ENCODE measurements at regions not wholly inside any gene's neighbourhood (a gene's known extent, or its start where the extent isn't known, plus 50 kb on each side); places are given as distances from the start of the nearest gene placed in this dataset.
"Not testable (repeated sequence)": the region's sequence is repeated elsewhere in the genome, so short reads cannot be mapped to it uniquely, and the experiment has no call there.

DNA sequence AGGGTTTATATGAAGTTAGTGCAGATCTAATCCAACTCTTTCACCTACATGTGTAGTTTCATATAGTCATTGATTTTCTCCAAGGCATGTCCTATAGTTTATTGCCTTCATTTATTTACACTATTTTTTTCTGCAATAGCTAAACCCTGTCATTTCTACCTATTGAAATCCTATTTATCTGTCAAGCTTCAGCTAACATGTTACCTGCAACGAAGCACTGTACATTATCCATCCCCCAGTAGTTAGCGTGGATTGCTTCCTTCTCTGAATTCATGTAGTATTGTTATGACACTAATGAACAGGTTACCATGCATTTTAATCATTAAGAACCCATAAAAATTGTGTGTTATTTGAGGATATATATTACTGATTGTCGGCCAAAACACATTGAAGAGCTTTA lies 742.9 kb upstream of the PCDH20 start:
- no peak for DNase-seq

DNA sequence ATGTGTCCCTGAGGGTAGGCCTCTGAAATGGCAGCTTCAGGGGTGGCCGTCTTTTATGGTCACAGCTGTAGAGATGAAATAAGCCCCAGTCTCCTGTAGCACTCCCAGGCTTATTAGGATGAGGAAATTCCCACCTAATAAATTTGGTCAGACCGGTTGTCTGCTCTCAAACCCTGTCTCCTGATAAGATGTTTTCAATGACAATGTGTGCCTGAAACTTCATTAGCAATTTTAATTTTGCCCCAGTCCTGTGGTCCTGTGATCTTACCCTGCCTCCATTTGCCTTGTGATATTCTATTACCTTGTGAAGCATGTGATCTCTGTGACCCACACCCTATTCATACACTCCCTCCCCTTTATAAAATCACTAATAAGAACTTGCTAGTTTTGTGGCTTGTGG lies 736.1 kb upstream of the PCDH20 start:
- DNase-seq: not testable (repeated sequence)

DNA sequence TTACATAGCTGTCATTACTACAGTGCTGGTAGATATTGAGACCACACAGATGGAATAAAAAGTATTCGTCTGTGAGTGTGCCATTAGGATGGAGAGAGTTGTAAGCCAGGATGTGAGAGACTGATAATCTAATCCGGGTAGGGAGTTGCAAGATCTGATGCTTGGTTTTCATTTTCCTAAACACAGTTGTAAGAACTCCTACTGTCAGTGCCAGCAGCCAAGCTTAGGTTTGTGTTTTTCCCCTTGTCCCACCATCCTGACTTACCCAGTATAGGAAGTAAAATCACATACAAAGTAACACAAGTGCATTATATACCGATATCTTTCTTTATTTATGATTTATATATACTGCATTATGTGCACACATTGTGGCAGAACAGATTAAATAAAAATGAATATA lies 726.4 kb upstream of the PCDH20 start:
- DNase-seq: no peak

- DNase-seq: no peak
Observed at GRCh38 chr13:62139597-62139996, 723.9 kb upstream of the PCDH20 start.

GRCh38 chr13:62137629-62138405 lies 722.2 kb upstream of the PCDH20 start:
- DNase-seq: no peak

DNA sequence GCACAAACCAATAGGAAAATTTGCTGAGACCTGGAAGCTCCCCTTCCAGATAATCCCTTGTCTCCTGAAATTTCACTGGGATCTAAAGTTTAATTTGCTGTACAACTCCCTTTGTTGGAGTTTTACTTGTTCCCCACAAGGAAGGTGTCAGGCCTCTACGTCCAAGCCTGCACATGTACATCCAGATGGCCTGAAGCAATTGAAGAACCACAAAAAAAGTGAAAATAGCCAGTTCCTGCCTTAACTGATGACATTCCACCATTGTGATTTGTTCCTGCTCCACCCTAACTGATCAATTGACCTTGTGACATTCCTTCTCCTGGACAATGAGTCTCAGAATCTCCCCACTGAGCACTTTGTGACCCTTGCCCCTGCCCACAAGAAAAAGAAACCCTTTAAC lies 716.0 kb upstream of the PCDH20 start:
- DNase-seq: no peak

- DNase-seq: no peak
Observed at GRCh38 chr13:62130062-62130970, 714.7 kb upstream of the PCDH20 start.

DNA sequence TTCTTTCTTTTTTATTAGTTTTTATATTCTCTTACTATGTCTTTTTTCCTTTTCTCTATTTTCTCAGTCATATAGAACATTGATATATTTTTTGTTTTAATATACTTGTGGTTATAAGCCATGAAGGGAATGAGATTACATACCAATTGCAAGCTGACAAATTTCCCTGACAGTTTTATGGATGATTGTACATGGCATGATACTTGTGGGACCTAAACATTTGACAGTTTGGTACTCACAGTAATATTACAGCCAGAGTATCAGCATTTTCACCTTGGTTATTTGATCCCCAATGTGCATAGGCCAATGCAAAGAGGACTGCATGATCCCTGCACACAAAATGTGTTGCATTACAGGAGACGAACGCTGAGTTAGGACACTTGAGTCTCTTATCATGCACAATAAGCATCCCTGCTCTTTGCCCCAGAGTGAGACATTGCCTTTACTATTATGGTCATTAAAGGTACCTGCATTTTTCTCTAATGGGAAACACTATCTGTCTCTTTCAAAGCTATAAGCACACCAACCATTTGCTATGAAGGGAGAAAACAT lies 713.4 kb upstream of the PCDH20 start:
- no peak for DNase-seq

GRCh38 chr13:62126400-62126799 lies 710.8 kb upstream of the PCDH20 start:
- DNase-seq: no peak

GRCh38 chr13:62125451-62125850 lies 709.8 kb upstream of the PCDH20 start:
- no peak for DNase-seq

DNA sequence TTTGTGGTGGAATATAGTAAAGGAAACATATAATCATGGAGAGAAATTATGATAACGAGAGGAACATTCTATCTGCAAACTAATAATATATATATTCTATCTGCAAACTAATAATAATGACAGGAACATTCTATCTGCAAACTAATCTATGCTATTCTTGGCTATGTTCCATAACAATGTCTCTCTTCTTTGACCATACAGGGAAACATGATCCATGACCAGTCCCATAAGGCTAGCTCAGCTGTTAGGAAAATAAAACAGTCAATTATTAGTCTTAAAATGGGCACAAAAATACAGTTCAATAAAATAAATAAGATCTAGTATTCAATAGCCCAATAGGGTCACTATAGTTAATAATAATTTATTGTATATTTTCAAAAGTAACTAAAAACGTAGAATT lies 707.8 kb upstream of the PCDH20 start:
- no peak for DNase-seq

DNA sequence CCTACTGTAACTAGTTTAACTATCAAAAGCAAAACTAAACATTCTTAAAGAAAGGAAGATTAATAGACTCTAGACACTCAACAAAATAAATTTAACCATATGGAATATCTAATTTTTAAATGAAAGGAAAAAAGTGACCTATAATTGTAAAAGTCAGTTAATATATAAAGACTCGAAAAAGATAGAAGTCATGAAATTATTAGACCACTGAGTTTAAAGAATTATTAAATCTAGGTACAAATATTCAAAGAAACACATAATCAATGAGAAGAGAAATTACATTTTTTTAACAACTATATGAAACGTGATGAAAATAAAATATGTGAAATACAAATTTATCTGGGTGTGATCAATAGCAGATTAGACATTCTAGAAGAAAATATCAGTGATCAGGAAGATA lies 706.8 kb upstream of the PCDH20 start:
- no peak for DNase-seq

DNA sequence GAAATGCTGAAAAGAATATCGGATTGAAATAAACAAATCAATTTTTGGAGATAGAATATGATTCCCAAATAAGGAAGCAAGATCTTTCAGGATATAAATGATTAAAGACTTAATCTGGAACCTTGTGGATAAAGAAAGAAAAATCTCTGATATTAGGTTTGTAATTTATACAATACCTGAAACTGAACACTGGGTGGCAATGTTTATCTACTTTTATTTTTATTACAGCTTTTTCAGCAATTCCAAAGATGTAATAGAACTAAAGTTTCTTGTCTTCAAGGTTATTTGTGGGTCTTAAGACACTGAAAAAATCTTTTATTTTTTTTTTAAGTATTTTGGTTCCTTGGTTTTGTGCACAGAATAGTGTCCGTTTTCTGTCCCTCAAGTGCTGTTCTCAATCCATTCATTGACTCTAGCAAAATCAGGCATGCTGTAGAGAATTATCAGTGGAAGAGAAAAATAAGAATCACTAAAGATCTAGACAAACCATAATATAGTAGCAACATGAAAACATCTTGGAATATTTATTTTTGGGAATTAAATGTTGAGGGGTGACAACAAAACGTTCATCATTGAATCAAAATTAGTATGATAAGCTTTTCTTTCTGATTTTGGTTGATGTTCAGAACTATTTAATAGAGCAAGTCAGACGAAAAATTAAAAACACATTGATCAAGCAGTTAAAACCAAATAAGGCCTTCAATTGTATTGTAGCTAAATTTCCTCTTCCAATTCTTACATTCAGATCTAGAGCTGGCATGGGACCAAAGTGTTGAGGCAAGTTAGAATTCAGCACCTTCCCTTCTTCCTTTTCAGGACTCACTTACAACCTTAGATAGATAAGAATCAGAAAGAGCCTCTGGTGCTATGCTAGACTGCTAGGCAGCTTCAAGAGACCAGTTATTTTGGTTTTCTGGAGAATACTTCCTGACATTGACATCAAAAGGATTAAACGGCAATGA lies 704.4 kb upstream of the PCDH20 start:
- peak; percentile 4 for DNase-seq

GRCh38 chr13:62115831-62116230 lies 700.2 kb upstream of the PCDH20 start:
- no peak for DNase-seq

DNA sequence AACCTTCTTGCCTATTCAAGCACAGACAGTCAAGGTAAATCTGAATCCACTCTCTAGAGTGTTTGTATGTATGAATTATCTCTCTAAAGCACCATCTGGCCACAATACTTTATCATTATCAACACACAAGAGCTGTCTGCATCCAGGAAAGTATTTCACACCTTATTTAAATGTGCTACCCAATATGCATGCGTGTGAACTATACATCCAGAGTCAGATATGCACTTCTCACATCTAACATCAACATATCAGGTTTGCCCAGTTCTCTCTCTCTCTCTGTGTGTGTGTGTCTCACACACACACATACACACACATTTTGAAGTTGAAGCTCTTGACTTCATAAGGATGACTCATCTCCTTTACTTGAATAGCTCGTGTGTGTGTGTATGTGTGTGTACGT lies 697.5 kb upstream of the PCDH20 start:
- no peak for DNase-seq

GRCh38 chr13:62110079-62110478 lies 694.4 kb upstream of the PCDH20 start:
- no peak for DNase-seq

DNA sequence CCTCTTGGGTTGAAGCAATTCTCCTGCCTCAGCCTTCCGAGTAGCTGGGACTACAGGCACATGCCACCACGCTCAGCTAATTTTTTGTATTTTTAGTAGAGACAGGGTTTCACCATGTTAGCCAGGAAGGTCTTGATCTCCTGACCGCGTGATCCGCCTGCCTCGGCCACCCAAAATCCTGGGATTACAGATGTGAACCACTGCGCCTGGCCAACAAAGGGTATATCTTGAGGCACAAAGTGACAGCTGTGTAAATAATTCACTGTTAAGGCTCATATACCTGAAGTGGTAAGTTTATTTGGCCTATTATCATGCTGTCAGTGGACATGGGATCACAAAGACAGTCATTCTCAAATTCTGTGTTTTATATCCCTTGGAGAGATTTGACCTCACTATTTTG lies 688.5 kb upstream of the PCDH20 start:
- not testable (repeated sequence) for DNase-seq

GRCh38 chr13:62096652-62097051 lies 681.0 kb upstream of the PCDH20 start:
- DNase-seq: no peak

GRCh38 chr13:62094932-62095331 lies 679.3 kb upstream of the PCDH20 start:
- DNase-seq: no peak

DNA sequence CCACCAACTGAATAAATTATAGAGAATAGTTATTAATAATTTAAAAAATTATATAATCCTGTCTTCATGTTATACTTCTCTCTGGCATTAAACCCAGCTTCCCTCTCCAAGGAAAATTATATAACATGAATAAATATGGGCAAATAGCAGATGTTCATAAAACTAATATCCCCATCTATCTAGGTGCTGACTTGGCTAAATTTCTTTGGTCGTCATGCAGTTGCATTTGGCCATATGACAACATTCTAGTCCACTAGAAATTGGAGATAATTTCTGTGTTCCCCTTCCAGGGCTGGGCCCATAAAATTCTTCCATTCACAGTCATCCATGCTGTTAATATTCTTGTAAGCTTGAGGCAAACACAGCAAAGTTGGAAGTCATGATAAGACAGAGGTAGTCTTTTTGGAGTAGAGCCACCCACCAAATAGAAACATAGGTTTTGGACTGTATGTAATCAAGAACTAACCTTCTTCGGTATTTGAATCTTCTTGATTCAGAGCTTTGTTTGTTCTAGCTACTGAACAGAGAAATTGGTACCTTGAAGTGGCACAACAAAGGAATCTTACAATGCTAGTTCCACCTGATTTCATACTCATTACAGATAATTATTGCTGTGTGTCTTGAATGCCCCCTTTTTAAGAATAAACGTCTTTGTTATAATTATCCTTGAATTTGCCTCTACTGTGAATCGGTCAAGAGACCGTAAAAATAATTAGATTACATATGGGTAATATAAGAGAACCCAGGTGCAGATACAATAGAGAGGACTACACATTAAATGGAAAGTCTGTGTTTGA lies 678.5 kb upstream of the PCDH20 start:
- DNase-seq: no peak

- no peak for DNase-seq
Observed at GRCh38 chr13:62092949-62093348, 677.3 kb upstream of the PCDH20 start.

DNA sequence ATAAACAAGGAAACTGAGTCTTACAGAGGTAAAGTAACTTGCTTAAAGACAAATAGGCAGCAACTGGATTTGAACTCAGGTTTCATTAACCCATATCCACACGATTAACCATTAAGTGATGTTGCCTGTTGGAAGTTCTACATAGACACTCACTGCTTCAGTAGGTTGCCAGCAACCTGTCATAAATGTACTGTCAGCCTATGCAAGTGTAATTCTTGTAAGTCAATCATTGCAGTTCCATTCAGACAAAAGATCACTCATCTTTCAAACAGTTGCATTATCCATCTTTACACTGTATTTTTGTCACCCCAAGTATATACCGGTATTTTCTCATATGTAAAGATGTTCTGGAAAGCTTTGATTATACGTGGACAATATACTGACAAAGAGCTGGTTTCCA lies 676.9 kb upstream of the PCDH20 start:
- DNase-seq: no peak

All from NCI-H1694 treated with DMSO at 0.1 percent for 48 hours (cell line).